GM19463 (cell line): ENCODE measurements at regions not wholly inside any gene's neighbourhood (a gene's known extent, or its start where the extent isn't known, plus 50 kb on each side); places are given as distances from the start of the nearest gene placed in this dataset.
"Not testable (repeated sequence)": the region's sequence is repeated elsewhere in the genome, so short reads cannot be mapped to it uniquely, and the experiment has no call there.

ENCODE experiments used
- ATAC-seq: cut with Tn5 transposase; IDR thresholded peaks from one replicate; pipeline ENCODE4 v1.9.1; 2021; ENCODE audit warnings: mild to moderate bottlenecking, moderate library complexity; ENCODE audit not compliant: unreplicated experiment

DNA sequence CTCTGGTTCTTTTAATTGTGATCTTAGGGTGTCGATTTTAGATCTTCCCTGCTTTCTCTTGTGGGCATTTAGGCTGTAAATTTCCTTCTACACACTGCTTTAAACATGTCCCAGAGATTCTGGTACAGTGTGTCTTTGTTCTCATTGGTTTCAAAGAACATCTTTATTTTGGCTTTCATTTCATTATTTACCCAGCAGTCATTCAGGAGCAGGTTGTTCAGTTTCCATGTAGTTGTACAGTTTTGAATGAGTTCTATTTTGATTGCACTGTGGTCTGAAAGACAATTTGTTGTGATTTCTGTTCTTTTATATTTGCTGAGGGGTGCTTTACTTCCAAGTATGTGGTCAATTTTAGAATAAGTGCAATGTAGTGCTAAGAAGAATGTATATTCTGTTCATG, 423.8 kb downstream of the PIK3C3 start:
- not testable (repeated sequence) for ATAC-seq

DNA sequence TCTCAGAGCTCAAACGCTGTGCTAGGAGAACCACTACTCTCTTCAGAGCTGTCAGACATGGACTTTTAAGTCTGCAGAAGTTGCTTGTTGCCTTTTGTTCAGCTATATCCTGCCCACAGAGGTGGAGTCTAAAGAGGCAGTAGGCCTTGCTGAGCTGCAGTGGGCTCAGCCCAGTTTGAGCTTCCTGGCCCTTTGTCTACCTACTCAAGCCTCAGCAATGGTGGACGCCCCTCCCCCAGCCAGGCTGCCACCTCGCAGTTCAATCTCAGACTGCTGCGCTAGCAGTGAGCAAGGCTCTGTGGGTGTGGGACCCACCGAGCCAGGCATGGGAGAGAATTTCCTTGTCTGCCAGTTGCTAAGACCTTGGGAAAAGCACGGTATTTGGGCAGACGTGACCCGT, 426.2 kb downstream of the PIK3C3 start:
- ATAC-seq: not testable (repeated sequence)

DNA sequence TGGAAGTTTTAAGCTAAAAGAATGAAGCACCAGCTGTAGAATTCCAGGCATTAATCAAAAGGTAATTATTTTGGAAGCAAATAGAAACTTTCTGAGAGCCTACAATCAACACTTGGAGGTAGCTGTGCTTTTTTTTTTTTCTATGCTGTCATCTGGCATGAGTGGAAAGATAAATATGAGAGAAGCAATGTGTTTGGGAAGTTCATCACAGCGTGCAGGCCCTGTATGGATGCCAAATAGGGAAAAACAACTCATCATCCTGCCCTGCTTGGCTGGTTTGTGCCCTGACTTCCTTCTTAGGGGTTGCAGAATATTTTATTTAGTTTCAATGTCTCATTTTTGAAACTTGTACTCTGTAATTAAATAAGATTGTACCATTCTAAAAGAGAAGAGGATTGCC, 437.4 kb downstream of the PIK3C3 start:
- ATAC-seq: no peak

GRCh38 chr18:42392926-42393325, 437.9 kb downstream of the PIK3C3 start:
- no peak for ATAC-seq

- no peak for ATAC-seq
Observed at GRCh38 chr18:42394238-42394637, 439.2 kb downstream of the PIK3C3 start.

GRCh38 chr18:42401131-42401673, 446.2 kb downstream of the PIK3C3 start:
- ATAC-seq: no peak

DNA sequence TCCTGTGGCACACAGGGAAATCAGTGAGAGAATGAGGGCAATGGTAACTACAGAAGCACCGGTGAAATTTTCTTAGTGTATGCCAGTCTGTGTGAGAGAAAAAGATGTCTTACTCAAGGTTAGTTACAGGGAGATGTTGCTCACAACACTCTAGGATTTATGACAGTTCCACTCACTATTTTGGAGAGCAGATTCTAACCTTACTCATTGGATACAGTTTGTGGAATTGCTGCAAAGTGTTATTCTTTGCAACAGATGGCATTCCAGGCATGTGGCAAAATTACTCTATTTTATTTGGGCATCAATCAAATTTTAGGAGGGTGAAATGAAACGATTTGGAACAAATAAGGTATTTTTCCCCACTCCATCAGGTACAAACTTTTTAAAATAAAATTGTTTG, 449.1 kb downstream of the PIK3C3 start:
- no peak for ATAC-seq

- no peak for ATAC-seq
Observed at GRCh38 chr18:42409005-42409404, 454.0 kb downstream of the PIK3C3 start.

DNA sequence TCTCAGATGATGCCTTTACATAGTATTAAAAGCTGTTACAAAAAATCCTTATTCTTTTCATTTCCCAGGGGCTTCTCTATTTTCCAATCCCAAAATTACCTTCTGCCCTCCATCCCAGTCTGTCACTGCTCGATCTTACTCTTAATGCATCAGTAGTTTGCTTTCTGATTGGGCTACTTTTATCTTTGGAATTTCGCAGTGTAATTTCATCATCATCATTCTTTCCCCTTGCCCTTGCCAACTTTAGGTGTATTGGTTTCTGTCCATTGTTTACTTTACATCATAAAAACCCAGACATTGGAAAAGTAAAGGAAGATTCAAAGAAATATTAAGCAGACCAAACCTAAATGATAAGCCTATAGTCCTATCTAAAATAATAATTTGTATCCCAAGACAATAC, 457.2 kb downstream of the PIK3C3 start:
- ATAC-seq: no peak

DNA sequence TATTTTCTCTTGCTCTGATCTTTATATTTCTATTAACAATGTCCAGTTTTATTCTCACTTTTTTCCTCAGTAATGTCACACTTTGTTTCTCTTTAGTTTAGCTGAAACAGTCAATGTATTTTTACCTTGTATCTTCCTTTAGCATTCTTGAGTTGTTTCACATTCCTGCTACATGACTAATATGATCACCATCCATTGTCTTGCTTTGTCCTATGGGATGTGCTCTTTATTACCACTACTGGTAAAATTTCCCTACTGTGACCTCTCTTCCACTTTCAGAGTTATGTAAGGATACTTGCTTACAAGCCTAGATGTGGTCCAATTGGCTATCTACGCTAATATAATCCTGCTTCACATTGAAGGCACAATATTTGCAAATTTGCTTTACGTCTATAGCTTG, 457.9 kb downstream of the PIK3C3 start:
- ATAC-seq: no peak

- no peak for ATAC-seq
Observed at GRCh38 chr18:42413870-42414269, 458.8 kb downstream of the PIK3C3 start.

GRCh38 chr18:42414756-42415454, 459.9 kb downstream of the PIK3C3 start:
- ATAC-seq: no peak

DNA sequence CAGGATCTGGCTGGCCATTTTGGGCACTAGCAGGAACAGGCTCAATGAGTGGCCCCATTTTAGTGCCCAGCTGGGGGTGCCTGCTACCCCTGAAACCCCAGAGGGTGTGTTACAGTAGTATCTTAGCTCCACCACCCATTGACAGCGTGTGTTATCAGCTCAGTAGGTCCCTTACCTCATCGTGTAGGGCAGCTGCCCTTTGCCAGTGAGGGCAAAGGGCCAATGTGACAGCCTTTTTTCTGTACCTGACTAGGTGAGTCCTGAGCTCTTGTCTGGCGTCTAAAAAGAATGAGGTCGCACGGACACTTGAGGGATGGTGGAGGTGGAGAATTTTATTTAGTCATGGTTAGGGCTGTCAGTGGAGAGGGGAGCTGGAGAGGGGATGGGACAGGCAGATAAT, 462.2 kb downstream of the PIK3C3 start:
- ATAC-seq: no peak

- no peak for ATAC-seq
Observed at GRCh38 chr18:42418121-42418520, 463.1 kb downstream of the PIK3C3 start.

DNA sequence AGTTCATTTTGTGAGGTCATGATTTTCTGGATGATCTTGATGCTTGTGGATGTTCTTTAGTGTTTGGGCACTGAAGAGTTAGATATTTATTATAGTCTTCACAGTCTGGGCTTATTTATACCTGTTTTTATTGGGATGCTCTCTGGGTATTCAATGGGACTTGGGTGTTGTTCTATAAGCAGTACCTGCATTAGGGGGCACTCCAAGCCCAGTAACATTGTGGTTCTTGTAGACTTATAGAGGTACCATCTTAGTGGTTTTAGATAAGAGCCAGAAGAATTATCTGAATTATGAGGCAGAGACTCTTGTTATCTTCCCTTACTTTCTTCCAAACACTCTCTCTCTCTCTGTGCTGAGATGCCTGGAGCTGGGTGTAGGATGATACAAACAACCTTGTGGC, 470.0 kb downstream of the PIK3C3 start:
- ATAC-seq: no peak

- ATAC-seq: no peak
Observed at GRCh38 chr18:42426496-42427015, 471.5 kb downstream of the PIK3C3 start.

DNA sequence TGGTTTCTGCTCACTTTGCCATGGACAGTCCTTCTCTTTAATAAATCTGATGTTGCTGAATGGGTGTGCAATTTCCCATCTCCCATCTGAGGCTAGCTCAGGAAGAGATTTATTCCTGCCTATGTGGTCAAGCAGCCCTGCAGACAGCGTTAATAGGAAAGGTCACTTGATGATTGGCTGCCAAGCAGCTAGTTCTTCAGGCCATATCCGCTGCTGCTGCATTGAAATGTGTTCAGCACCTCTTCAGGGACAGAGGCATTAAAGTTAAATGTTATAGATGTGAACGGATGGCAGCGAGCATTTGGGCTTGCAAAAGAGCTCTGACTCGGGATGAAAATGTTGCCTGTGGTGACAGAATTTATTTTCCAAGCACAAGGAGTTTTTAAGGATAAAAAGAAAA, 474.2 kb downstream of the PIK3C3 start:
- ATAC-seq: no peak

GRCh38 chr18:42436222-42436765, 481.3 kb downstream of the PIK3C3 start:
- no peak for ATAC-seq

GRCh38 chr18:42437001-42437400, 482.0 kb downstream of the PIK3C3 start:
- no peak for ATAC-seq

GRCh38 chr18:42437646-42438045, 482.6 kb downstream of the PIK3C3 start:
- ATAC-seq: no peak

GRCh38 chr18:42442656-42443055, 487.6 kb downstream of the PIK3C3 start:
- ATAC-seq: no peak

DNA sequence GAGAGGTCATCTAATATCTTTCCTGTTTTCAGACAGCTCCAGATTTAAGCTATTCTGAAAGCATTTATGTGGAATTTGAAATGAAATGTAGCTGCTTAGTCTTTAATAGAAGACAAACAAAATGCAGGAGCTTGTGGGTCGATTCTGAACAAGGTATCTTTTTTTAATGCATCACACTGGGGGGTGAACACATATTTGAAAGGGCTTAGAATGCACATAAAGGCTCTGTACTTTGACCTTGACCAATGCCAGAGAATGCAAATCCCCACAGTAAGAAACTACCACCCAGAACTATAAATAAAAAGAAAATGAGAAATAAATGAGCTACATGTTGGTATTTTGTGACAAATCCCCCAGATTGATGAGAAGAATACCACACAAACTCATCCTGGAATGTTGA, 489.3 kb downstream of the PIK3C3 start:
- no peak for ATAC-seq
